Stimulated activated CD4-positive, alpha-beta T cell treated with anti-CD3 and anti-CD28 coated beads, Interleukin-1b, Interleukin-23, amount 100 ng/mL, for 4 hours (primary cell): ENCODE measurements at regions not wholly inside any gene's neighbourhood (a gene's known extent, or its start where the extent isn't known, plus 50 kb on each side); places are given as distances from the start of the nearest gene placed in this dataset.
"Not testable (repeated sequence)": the region's sequence is repeated elsewhere in the genome, so short reads cannot be mapped to it uniquely, and the experiment has no call there.

ENCODE experiments used
- DNase-seq, 2 donors: peaks; one replicate each; pipeline ENCODE4 v3.0.0-alpha.2; 2020; ENCODE audit warnings: low read depth in 2 of 2

DNA sequence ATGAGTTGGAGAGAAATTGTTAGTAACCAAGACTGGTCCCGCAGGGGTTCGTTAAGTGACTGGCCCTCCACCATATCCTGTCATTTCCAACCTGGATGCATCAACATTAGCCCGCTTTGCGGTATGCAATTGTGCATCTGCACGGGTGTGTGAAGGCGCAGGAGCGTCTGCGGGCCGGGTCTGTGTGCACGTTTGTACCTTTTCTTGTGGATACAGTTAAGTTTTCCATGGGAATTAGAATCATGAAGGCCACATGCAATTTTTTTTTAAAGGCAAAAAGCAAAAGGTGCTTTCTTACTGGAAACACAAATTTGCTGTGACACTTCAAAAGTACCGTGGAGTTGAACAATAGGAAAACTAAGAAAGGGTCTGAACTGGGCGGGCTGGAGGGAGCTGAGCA, 355.4 kb upstream of the ZFHX3 start:
- no peak for DNase-seq

DNA sequence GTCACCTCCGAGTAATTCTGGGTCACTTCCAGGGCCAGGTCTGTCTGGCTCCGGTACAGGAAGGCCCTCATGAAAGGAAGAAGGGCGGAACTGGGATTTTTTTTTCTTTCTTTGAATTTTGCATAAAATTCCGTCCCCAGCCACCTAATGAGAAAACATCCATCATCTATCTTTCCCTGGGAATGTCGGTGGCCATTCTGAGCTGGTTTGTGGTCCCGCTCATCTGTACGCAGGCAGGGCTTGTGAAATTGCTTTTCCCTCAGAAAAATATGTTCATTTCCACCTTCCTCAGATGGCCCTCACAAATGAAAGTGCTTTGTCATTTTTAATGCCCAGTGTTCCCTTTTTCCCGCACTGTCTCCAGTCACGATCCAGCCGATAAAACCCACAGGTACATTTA, 353.0 kb upstream of the ZFHX3 start:
- DNase-seq: no peak

DNA sequence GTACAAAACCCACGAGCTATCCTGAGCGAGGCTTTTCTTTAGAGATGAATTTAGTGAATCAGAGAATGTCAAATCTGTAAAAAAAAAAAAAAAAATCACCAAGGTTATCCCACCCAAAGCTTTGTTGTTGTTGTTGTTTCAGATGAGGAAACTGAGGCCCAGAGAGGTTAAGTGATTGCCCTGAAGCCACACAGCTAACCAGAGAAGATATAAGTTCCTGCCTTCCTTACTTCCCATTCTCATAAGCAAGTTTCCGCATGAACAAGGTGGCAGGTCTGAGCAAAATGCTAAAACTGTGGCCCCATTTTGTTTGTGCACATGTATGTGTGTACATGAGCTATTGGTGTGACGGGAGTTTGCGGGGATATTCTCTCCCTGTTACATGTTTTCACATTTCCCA, 352.1 kb upstream of the ZFHX3 start:
- DNase-seq: no peak

DNA sequence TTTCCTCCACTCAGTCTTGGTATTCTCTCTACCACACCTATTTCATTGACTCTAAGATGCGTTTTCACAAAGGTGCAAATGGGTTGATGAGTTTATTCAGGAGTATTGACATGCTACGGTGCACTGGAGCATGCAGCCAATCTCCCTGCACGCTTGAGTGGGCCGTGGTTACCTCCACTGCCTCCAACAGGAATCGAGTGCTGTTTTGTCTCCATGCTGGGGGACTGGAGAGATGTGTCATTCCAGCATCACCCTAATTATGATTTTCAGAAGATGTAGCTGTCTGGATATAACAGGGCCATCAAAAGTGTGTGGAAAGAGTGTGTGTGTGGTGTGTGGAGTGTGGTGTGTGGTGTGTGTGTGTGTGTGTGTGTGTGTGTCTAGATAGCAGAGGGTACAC, 351.6 kb upstream of the ZFHX3 start:
- DNase-seq: no peak

DNA sequence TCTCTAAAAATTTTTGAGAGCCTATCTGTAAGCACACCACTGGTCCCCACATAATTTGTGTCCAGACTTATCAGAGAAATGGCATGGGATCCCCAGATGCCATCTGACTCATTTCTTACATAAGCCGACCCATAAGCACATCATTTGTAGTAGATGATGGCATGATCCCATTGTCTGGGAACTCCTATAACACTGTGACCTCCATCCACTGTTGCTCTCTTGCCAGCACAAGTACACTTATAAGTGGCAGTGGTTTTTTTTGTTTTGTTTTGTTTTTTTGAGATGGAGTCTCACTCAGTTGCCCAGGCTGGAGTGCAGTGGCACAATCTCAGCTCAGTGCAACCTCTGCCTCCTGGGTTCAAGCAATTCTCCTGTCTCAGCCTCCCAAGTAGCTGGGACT, 350.7 kb upstream of the ZFHX3 start:
- DNase-seq: not testable (repeated sequence)

DNA sequence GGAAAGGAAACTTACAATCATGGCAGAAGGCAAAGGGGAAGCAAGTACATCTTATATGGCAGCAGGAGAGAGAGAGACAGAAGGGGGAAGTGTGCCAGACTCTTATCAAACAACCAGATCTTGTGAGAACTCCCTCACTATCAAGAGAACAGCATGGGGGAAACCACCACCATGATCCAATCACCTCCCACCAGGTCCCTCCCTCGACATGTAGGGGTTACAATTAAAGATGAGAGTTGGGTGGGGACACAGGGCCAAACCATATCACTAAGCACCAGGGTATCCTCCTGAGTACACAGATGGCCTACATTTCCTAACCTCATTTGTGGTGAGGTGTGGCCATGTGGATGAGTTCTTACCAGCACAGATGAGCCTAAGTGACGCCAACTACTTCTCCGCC, 348.6 kb upstream of the ZFHX3 start:
- DNase-seq: no peak

DNA sequence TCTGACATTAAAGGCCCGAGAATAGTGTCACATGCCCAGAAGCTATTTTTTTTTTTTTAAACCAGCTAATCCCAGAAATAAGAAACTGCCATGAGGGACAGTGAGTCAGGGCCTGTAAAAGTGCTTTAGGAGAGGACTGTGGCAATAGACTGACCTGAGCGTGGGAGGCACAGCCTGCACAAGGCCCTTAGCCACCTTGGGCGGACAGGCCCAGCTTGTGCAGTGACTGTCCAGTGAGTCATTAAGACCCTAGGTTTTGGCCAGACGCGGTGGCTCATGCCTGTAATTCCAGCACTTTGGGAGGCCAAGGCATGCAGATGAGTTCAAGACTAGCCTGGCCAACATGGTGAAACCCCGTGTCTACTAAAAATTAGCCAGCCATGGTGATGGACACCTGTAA, 343.0 kb upstream of the ZFHX3 start:
- no peak for DNase-seq

DNA sequence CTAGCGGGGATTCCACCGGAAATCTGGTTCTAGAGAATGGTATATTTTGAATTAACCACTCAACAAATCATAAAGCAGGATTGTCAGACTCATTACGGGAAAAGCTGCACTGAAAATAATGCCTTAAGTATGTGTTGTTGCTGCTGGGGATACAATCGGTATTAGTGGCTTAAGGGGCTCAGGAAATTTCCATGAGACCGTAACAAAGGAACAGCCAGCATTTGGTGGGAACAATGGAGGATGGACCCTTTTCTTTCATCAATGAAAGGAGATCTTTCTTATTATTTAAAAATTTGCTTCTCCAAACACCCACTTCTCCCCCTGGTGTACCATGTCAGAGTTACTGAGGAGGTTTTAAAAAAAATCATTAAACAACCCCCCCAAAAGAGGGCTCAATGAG, 342.6 kb upstream of the ZFHX3 start:
- DNase-seq: no peak

DNA sequence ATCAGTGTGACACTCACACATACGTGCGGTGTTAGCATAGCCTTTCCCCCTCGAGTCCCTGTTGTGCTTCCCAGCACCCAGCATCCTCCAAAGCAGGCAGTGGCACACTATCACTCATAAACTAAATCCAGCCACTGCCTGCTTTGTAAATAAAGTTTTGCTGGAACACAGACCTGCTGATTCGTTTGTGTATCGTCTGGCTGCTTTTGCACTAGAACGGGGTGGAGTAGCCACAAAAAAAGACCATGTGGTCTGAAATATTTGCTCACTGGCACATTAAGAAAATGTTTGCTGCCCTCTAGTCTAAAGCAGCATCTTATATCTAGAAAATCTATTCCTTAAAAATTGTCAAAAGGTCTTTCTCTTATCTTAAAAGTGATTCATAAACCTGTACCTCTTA, 341.2 kb upstream of the ZFHX3 start:
- no peak for DNase-seq

DNA sequence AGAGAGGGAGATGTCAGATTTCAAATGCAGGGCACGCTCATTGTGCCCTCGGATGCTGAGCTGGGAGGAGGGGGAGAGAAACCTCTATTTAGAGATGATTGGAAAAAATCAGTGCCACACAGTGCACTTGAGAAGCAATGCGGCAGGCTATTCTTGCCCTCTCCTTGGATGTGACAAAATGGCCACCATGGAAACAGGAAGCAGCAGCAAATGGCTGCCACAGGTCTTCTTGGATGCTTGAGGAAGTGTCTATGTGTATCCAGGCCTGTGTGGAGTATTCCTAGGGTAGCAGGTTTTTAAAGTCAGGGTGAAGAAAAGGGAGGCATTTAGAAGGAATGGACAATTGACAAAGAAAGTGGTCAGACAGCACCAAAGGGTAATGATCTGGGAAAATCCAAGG, 340.1 kb upstream of the ZFHX3 start:
- no peak for DNase-seq

DNA sequence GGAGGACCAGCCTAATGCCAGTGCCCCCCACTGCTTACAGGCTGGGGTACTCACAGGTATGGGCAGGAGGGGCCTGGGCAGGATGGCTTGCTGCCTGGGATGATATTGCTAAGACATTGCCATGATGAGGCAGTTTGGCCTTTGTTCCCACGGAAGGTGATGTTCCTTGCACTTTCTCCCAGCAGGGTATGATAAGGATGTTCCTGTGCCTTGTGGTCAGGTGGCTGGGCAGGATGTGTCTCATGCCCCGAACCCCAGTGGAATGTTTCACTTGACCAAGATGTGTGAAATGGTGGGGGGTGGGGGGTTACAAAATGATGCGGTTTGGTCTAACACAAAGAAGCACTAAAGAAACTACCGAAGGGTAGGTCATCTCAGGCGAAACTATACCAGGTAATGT, 337.8 kb upstream of the ZFHX3 start:
- no peak for DNase-seq

DNA sequence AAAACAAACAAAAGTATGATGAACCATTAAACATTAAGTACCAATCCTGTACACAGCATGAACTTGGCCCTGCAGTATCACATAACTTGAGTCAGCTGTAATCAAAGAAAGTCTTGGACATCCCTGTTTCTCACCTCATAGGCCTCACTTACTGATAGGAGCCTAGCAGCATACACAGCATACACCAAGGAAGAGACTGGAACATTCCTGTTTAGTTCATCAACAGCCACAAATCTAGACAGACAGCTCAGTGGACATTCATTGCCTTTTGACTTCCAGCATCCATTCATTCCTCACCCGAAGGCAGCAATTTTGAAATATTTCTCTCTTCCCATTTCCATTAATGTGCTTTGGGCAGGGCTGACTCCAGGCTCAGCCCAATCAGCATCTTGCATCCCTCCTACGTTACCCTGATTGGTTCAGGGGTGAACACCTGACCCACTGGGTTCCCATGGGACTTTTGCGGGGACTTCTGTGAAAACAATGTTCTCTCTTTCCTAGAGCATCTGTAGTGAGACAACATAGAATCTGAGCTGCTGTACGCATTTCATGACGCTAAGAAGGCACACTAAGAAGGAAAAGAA, 336.7 kb upstream of the ZFHX3 start:
- no peak for DNase-seq

DNA sequence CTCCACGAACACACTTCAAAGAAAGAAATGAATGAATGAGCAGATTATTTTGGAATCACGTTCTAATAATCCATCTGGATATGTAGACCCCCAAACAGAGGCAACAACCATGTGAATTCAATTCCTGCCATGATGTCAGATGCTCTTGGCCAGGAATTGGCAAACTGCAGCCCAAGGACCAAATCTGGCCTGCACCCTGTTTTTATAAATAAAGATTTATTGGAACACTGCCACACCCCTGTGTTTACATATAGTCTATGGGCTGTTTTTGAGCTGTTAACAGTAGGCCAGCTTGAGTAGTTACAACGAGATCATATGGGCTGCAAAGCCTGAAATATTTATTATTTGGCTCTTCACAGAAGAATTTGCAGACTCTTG, 336.0 kb upstream of the ZFHX3 start:
- no peak for DNase-seq

DNA sequence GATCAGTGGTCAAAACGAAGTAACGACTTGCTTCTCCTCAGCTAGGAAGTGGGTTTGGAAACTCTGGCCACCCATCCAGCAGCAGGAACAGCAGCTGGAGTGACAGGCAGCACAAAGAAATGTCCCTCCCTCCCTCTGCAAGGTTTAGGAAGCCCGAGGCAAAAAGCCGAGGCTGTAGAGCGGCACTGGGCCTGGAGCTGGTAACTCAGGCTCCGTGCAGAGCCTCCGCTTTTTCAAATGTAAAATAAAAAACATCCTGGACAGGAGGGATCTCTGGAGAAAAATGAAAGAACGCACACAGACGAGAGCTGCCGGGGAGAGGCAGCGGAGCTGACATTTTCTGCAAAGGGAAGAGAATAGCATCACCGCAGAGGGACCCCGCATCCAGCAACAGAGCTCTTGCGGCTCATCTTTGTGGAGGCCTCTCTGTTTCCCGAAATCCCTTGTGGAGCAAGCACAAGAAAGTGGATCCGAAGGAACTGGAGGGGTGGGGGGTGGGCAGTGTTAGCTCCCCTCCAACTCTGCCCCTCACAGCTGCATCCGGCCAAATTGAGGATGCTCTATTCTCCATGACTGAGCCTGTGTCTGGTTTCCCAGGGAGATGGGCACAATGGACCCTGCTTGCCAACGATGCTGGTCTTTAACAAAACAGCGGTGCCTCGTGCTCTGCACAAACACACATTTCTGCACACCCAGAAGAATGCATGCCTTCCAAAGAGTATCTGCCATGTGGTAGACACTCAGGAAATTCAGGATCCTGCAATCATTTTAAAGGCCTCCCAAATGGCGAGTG, 335.5 kb upstream of the ZFHX3 start:
- no peak for DNase-seq

DNA sequence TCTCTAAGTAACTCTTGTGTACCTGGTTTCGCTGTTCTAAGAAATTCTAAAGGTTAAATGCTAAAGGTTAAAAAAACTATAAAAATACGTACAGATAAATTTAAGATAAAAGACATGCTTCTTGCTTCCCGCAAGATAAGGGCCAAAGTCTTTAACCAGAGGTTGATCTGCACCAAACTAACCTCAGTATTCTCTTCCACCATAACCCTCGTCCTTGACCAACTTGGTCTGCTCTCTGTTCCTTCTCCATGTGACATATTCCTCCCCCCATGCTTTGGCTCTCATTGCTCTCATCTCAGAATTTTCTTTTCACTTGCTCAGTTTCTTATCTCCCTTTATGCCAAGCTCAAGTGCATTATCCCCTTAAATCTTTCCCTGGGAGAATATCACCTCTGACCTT, 330.5 kb upstream of the ZFHX3 start:
- no peak for DNase-seq

DNA sequence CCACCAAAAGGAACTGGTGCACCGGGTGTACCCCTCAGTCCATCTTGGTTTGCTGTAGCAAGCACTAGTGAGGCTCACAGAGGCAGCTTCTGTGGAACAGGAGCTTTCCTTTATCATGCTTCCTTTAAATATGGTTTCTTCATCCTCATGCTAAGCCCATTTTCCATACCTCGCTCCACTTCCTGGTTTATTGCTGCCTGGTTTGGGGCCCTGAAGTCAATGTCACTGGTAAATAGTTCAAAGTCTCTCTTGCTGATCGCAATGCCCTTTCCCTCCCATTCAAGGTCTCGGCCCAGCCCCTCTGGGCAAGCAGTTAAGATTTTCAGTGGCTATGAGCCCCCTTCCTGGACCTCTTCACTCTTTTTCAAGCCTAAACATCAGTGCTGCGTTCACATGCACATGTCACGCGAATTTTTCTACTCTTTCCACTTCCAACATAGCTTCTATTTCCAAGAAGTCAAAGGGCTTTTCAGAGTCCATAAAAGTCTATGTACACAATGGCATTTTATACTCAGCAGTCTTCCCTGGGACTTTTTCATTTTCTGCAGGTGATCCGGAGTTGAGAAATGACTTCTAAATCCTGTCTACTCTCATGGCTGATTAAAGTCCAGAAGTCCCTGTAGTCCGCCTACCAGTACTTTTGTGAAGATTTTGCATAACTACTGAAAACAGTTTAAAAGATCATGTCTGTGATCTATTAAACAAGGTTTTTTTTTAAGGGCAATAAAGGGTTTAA, 323.8 kb upstream of the ZFHX3 start:
- DNase-seq: no peak

DNA sequence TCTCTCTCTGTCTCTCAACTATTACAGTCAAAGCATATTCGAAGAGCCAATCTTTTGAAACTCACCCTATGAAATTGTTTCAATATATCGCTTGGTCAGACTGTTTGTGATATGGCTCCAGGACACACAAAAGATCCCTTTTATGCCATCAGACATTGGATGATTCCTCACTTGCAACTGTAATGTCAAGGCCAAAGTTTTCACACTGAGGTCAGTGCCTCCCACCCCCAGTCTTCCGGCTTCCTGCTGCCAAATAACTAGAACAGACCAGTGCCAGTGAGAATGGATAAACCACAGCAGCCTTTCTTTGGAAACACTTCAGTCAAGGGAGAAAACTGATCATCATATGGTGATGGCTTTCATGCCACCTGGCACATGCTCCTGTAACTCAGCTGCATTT, 321.9 kb upstream of the ZFHX3 start:
- no peak for DNase-seq

DNA sequence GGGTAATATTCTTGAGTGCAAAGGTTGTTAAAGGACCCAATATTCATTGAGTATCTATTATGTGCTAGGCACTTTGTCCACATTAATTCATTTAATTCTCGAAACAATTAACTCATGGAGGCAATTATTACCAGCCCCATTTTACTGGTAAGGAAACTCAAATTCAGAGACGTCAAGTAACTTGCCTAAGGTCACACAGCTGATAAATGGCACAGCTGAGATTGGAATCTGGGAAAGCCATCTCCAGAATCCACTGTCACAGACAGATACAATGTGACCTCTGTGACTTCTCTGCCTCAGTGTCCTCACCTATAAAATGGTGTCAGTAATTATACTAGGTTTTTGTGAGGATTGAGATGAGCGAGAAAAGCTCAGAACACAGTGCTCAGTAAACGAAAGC, 320.8 kb upstream of the ZFHX3 start:
- no peak for DNase-seq

DNA sequence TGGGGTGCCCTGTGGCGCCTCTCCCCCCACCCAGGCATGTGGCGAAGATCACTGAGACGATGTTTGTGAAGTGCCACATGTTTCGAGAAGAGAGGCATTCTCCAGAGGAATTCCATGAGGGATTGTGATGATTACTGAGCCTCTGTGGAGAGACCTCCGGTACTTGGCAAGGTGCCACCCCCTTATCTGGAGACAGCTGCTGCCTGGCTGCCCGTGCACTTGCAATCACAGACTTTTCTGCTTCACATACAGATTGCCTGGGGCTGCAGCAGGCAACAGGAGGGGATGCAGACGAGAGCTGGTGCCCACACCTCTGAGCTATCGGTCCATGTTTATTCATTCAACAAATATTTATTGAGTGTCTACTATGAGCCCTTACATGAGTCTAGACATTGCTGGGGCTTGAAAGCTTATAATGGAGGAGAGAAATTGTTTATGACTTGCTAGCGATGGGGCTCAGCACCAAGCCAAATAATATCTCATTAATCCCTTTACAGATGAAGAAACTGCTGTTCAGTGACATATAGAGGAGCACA, 317.2 kb upstream of the ZFHX3 start:
- no peak for DNase-seq

DNA sequence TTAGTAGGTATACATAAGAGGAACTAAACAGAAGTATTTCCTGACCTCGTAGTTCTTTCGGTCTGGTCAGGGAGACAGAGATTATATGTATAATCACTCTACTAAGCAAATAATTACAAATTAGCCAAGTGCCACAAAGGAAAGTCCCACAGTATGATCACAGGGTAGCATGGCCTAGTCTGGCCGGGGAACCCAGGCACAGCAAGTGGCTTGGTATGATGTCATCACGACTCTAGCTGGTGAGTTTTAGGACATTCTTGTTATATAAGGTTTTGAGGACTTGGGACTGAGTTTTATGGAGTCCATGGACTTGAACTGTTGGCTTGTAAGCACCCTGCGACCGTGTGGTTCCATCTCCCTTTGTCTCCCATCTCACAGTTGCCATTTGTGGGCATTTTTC, 316.5 kb upstream of the ZFHX3 start:
- no peak for DNase-seq

DNA sequence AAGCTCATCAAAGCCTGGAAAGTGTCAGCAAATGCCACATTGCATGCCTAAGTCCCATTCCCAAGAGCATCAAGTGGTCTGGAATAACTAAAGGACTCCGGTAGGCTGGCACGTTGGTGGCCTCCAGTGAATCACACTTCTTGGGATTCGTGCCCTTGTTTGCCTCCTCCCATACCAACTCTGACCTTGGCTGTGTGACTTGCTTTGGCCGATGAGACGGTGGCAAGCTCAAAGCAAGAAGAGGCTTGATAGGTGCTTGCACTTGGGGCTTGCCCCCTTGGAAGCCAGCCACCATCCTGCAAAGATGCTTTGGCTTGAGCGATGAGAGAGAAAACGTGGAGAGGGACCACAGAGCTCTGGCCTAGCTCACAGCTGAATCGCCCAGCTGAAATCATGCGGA, 313.1 kb upstream of the ZFHX3 start:
- no peak for DNase-seq

DNA sequence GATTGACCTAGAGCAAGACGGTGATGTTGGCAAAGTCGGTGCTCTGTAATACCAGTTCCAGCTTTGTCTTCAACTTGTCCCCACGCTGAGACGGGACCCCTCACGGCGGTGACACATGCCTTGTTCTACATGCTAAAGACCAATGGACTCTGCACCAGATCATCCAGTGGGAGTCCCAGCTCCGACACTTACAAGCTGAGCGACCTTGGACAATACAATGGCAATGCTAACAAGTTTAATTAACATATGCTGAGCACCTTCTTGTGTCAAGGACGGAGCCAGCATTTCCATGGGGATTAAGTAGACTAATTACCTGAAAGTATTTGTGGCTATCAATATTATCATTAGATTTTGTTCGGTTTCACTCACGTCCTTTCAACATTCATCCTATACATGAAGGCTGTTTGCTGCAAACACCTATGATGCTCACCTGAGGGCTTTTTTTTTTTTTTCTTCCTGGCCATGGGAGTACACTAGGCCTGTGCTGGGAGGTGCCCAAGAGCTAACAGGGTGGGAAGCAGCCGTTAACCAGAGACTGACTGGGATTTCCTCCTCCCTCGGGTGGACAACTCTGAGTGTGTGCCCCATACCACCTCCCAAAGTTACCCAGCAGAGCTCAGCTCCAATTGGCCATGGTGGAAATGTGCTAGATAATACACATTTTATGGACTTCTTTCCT, 308.6 kb upstream of the ZFHX3 start:
- no peak for DNase-seq
